Upper lobe of left lung (tissue), 4 donors: ENCODE measurements at regions not wholly inside any gene's neighbourhood (a gene's known extent, or its start where the extent isn't known, plus 50 kb on each side); places are given as distances from the start of the nearest gene placed in this dataset.

ENCODE experiments used
- POLR2A ChIP-seq, 4 donors: fragments of 450-650 bp; IDR thresholded peaks; one replicate each; pipeline ENCODE4 v1.5.1; 2016 to 2017; ENCODE audit warnings: antibody characterized with exemption in 4 of 4, mild to moderate bottlenecking in 2 of 4
- POLR2AphosphoS5 ChIP-seq, 2 donors: sonication (generic); formaldehyde crosslinking; IDR thresholded peaks; one replicate each; pipeline ENCODE4 v1.5.1; 2017; ENCODE audit warnings: antibody characterized with exemption in 2 of 2
- TF ChIP-seq, protein P1 (sequence below), 6 experiments: fragments of 450-650 bp in 4 of 6; fragments of 200-600 bp in 2 of 6; sonication (generic) in 2 of 6; IDR thresholded peaks; one replicate each; pipeline ENCODE4 v1.5.1; 2016 to 2019; ENCODE audit warnings: antibody characterized with exemption in 6 of 6

GRCh38 chrX:113950081-113950678 is 633.7 kb upstream of the HTR2C start:
- TF ChIP-seq, protein P1, sequence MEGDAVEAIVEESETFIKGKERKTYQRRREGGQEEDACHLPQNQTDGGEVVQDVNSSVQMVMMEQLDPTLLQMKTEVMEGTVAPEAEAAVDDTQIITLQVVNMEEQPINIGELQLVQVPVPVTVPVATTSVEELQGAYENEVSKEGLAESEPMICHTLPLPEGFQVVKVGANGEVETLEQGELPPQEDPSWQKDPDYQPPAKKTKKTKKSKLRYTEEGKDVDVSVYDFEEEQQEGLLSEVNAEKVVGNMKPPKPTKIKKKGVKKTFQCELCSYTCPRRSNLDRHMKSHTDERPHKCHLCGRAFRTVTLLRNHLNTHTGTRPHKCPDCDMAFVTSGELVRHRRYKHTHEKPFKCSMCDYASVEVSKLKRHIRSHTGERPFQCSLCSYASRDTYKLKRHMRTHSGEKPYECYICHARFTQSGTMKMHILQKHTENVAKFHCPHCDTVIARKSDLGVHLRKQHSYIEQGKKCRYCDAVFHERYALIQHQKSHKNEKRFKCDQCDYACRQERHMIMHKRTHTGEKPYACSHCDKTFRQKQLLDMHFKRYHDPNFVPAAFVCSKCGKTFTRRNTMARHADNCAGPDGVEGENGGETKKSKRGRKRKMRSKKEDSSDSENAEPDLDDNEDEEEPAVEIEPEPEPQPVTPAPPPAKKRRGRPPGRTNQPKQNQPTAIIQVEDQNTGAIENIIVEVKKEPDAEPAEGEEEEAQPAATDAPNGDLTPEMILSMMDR (IDR thresholded peaks at IDR 0.05), result no peak
- TF ChIP-seq POLR2AphosphoS5 (IDR thresholded peaks at IDR 0.05), result no peak
- no peak for TF ChIP-seq POLR2A (IDR thresholded peaks at IDR 0.05)
